Endothelial cell of umbilical vein (primary cell): ENCODE measurements at regions not wholly inside any gene's neighbourhood (a gene's known extent, or its start where the extent isn't known, plus 50 kb on each side); places are given as distances from the start of the nearest gene placed in this dataset.

Experiments used
- CTCF ChIP-seq, 2 donors: IDR thresholded peaks; 1 replicate in 1 of 2; 2 replicates in 1 of 2; pipeline ENCODE4 v1.5.1; 2011; ENCODE audit warnings: low read length in 2 of 2, mild to moderate bottlenecking in 2 of 2, moderate library complexity in 2 of 2, control low read depth in 1 of 2, inconsistent platforms in 1 of 2, low read depth in 1 of 2; ENCODE audit not compliant: insufficient read depth in 1 of 2; ENCODE audit errors: extremely low read depth in 1 of 2
- GATA2 ChIP-seq: IDR thresholded peaks from 2 replicates; pipeline ENCODE4 v1.7.0; 2011; ENCODE audit warnings: low read depth, mild to moderate bottlenecking, moderate library complexity, mixed read lengths, low read length; ENCODE audit not compliant: insufficient read length, insufficient read depth
- JUN ChIP-seq: IDR thresholded peaks from 2 replicates; pipeline ENCODE4 v1.6.1; 2011; ENCODE audit warnings: borderline replicate concordance, low read depth; ENCODE audit not compliant: insufficient read length, insufficient read depth
- MAX ChIP-seq: IDR thresholded peaks from 2 replicates; pipeline ENCODE4 v1.6.1; 2011; ENCODE audit not compliant: insufficient read depth, insufficient read length
- MYC ChIP-seq: IDR thresholded peaks from one replicate; pipeline ENCODE4 v1.6.1; 2011; ENCODE audit warnings: mild to moderate bottlenecking, low read depth, low read length

- TF ChIP-seq CTCF (IDR thresholded peaks at IDR 0.05; ENCODE audit: extremely low read depth in 1 of 2, insufficient read depth in 1 of 2, low read depth in 1 of 2, low read length in 2 of 2) (peak; percentile 55 to 61), MYC (peak; percentile 20), MAX (peak; percentile 61), JUN (no peak), GATA2 (no peak)
Observed at GRCh38 chr6:53410508-53411258, 61.9 kb upstream of the ELOVL5 start.
